Transverse colon (tissue), 4 donors: ENCODE measurements at regions not wholly inside any gene's neighbourhood (a gene's known extent, or its start where the extent isn't known, plus 50 kb on each side); places are given as distances from the start of the nearest gene placed in this dataset.

ENCODE experiments used
- DNase-seq: peaks from one replicate; pipeline ENCODE4 v3.0.0-alpha.2; 2019
- H3K27ac ChIP-seq, 4 donors: fragments of 200-600 bp; sonication (generic); 2 replicates each; pipeline ENCODE4 v1.5.1; 2016 to 2018; ENCODE audit warnings: inconsistent platforms in 4 of 4
- H3K27me3 ChIP-seq: fragments of 200-600 bp; sonication (generic); 2 replicates; pipeline ENCODE4 v1.5.1; 2017; ENCODE audit warnings: inconsistent platforms
- H3K36me3 ChIP-seq, 4 donors: fragments of 200-600 bp; sonication (generic); 2 replicates each; pipeline ENCODE4 v1.5.1; 2017 to 2019; ENCODE audit warnings: inconsistent platforms in 4 of 4
- H3K4me1 ChIP-seq, 4 donors: fragments of 200-600 bp; sonication (generic); 2 replicates each; pipeline ENCODE4 v1.5.1; 2017 to 2020; ENCODE audit warnings: inconsistent platforms in 4 of 4
- H3K4me3 ChIP-seq, 4 donors: fragments of 200-600 bp; sonication (generic); 1 replicate in 1 of 4; 2 replicates in 3 of 4; pipeline versions ENCODE4 v1.5.1 to v1.6.1; 2017 to 2019; ENCODE audit warnings: inconsistent platforms in 4 of 4
- H3K9me3 ChIP-seq, 2 donors: fragments of 200-600 bp; sonication (generic); 2 replicates each; pipeline ENCODE4 v1.5.1; 2017 to 2019; ENCODE audit warnings: inconsistent platforms in 2 of 2
- CTCF ChIP-seq, 5 experiments: fragments of 200-600 bp in 3 of 5; fragments of 450-650 bp in 2 of 5; sonication (generic) in 3 of 5; IDR thresholded peaks; 1 replicate in 2 of 5; 2 replicates in 3 of 5; pipeline ENCODE4 v1.5.1; 2016 to 2017; ENCODE audit warnings: antibody characterized with exemption in 5 of 5, inconsistent platforms in 3 of 5, mild to moderate bottlenecking in 2 of 5, moderate library complexity in 1 of 5
- EP300 ChIP-seq: sonication (generic); formaldehyde crosslinking; IDR thresholded peaks from one replicate; pipeline ENCODE4 v1.6.1; 2017; ENCODE audit warnings: antibody characterized with exemption, low read depth
- POLR2A ChIP-seq: fragments of 450-650 bp; IDR thresholded peaks from one replicate; pipeline ENCODE4 v1.6.1; 2016; ENCODE audit warnings: antibody characterized with exemption, mild to moderate bottlenecking, moderate library complexity
- POLR2AphosphoS5 ChIP-seq, 3 donors: sonication (generic); formaldehyde crosslinking; IDR thresholded peaks; one replicate each; pipeline ENCODE4 v1.6.1; 2016; ENCODE audit warnings: antibody characterized with exemption in 3 of 3
- WGBS, 2 donors: methylation state at CpG; one replicate each; pipeline ENCODE4 v1.1.5; 2018; ENCODE audit warnings: low coverage in 1 of 2; 5-methylcytosine and 5-hydroxymethylcytosine counted together
- in situ Hi-C, 4 donors: fragments of 200-750 bp; cut with MboI; loops; one replicate each; pipeline versions ENCODE4 v1.15.0 to v1.15.1; 2017; ENCODE audit warnings: low sequenced_read_pairs in 3 of 4, low pct_ligation_motif_present in 1 of 4, low pct_unique_long_range_greater_than_20kb in 1 of 4
- intact Hi-C: fragments of 100-400 bp; cut with DNase I; formaldehyde crosslinking; loops from one replicate; pipeline ENCODE4 v1.15.1; 2023; ENCODE audit warnings: low total_unique reads

- no peak for TF ChIP-seq EP300
- H3K4me1 ChIP-seq: peaks cover 0 to 4% (median 0%) of the 10 kb centered on the region in 4 donors
- no peaks in the 10 kb centered on the region for H3K36me3 ChIP-seq
- H3K27ac ChIP-seq: no peak overlapping the region
- intact Hi-C loops: no loop called here
- in situ Hi-C loops: no loop called here
- no peak for DNase-seq
- WGBS, 2 donors: 64 to 100% methylated on average over 1 of the region's 1 CpG
- H3K4me3 ChIP-seq: no peak overlapping the region
- H3K27me3 ChIP-seq: no peaks in the 10 kb centered on the region
- no peaks in the 10 kb centered on the region for H3K9me3 ChIP-seq
Observed at GRCh38 chr10:22821501-22821900, 106.4 kb upstream of the ARMC3 start.

- in situ Hi-C loops (no loop called here), intact Hi-C loops (no loop called here)
- no peak for DNase-seq
- 0 to 37% methylated on average over 1 to 4 of the region's 4 CpGs for WGBS, 2 donors
- Histone ChIP-seq H3K4me3 (no peak overlapping the region), H3K4me1 (peaks cover 0 to 4% (median 0%) of the 10 kb centered on the region in 4 donors), H3K9me3 (no peaks in the 10 kb centered on the region), H3K36me3 (no peaks in the 10 kb centered on the region), H3K27me3 (no peaks in the 10 kb centered on the region), H3K27ac (no peak overlapping the region)
- TF ChIP-seq EP300 (no peak), CTCF (IDR thresholded peaks at IDR 0.05) (no peak), POLR2A (no peak), POLR2AphosphoS5 (IDR thresholded peaks at IDR 0.05) (no peak)
Observed at GRCh38 chr10:22816298-22816653, 101.9 kb upstream of the PIP4K2A start.

- Histone ChIP-seq H3K36me3 (no peaks in the 10 kb centered on the region), H3K4me3 (no peak overlapping the region), H3K9me3 (no peaks in the 10 kb centered on the region), H3K27me3 (no peaks in the 10 kb centered on the region), H3K27ac (no peak overlapping the region), H3K4me1 (peaks cover 0 to under 1% (median 0%) of the 10 kb centered on the region in 4 donors)
- intact Hi-C loops: no loop called here
- in situ Hi-C loops: no loop called here
- TF ChIP-seq CTCF (IDR thresholded peaks at IDR 0.05) (no peak), POLR2A (no peak), POLR2AphosphoS5 (IDR thresholded peaks at IDR 0.05) (no peak), EP300 (no peak)
- no peak for DNase-seq
- 62 to 79% methylated on average over 4 to 7 of the region's 7 CpGs for WGBS, 2 donors
Observed at GRCh38 chr10:22810643-22811465, 96.5 kb upstream of the PIP4K2A start.

GRCh38 chr10:22807238-22807637, 92.9 kb upstream of the PIP4K2A start:
- intact Hi-C loops: no loop called here
- in situ Hi-C loops: no loop called here
- WGBS, 2 donors: 57 to 88% methylated on average over 4 of the region's 4 CpGs

GRCh38 chr10:22805304-22805703, 90.9 kb upstream of the PIP4K2A start:
- TF ChIP-seq POLR2AphosphoS5 (IDR thresholded peaks at IDR 0.05) (no peak), EP300 (no peak), CTCF (IDR thresholded peaks at IDR 0.05) (no peak), POLR2A (no peak)
- Histone ChIP-seq H3K36me3 (no peaks in the 10 kb centered on the region), H3K4me1 (peaks cover 0 to 13% (median 4%) of the 10 kb centered on the region in 4 donors), H3K4me3 (no peak overlapping the region), H3K9me3 (no peaks in the 10 kb centered on the region), H3K27ac (no peak overlapping the region), H3K27me3 (no peaks in the 10 kb centered on the region)
- in situ Hi-C loops: no loop called here
- intact Hi-C loops: no loop called here
- WGBS, 2 donors: 26 to 53% methylated on average over 4 of the region's 4 CpGs
- no peak for DNase-seq

More at GRCh38 chr10:22807238-22807637, 92.9 kb upstream of the PIP4K2A start:
- Histone ChIP-seq H3K4me1 (peaks cover 0 to 13% (median 4%) of the 10 kb centered on the region in 4 donors), H3K36me3 (no peaks in the 10 kb centered on the region), H3K27me3 (no peaks in the 10 kb centered on the region), H3K4me3 (no peak overlapping the region), H3K9me3 (no peaks in the 10 kb centered on the region), H3K27ac (no peak overlapping the region)
- TF ChIP-seq POLR2A: no peak
- TF ChIP-seq EP300: no peak
- peak; percentile 16 to 76 (median 17) for TF ChIP-seq POLR2AphosphoS5 (IDR thresholded peaks at IDR 0.05)
- DNase-seq: no peak
